ENCODE measurements at regions not wholly inside any gene's neighbourhood (a gene's known extent, or its start where the extent isn't known, plus 50 kb on each side); places are given as distances from the start of the nearest gene placed in this dataset.
"Not testable (repeated sequence)": the region's sequence is repeated elsewhere in the genome, so short reads cannot be mapped to it uniquely, and the experiment has no call there.

GRCh38 chr6:68008445-68008844, 626.6 kb upstream of the ADGRB3 start:
- DNase-seq: no peak

- DNase-seq: no peak
These were observed 627.4 kb upstream of the ADGRB3 start for GRCh38 chr6:68007717-68008116.

GRCh38 chr6:67986694-67987232, 648.3 kb upstream of the ADGRB3 start:
- DNase-seq: no peak

GRCh38 chr6:67976486-67976885, 658.6 kb upstream of the ADGRB3 start:
- no peak for DNase-seq

- no peak for DNase-seq
These were observed 660.2 kb upstream of the ADGRB3 start for GRCh38 chr6:67974931-67975330.

- DNase-seq: no peak
These were observed 663.3 kb upstream of the ADGRB3 start for GRCh38 chr6:67971812-67972211.

GRCh38 chr6:67966830-67967229, 668.3 kb upstream of the ADGRB3 start:
- no peak for DNase-seq

GRCh38 chr6:67956352-67956751, 678.7 kb upstream of the ADGRB3 start:
- no peak for DNase-seq

GRCh38 chr6:67952948-67953347, 682.1 kb upstream of the ADGRB3 start:
- DNase-seq: no peak

- no peak for DNase-seq
These were observed 683.0 kb upstream of the ADGRB3 start for GRCh38 chr6:67952121-67952520.

- not testable (repeated sequence) for DNase-seq
These were observed 687.3 kb upstream of the ADGRB3 start for GRCh38 chr6:67947762-67948161.

GRCh38 chr6:67935976-67936477, 699.1 kb upstream of the ADGRB3 start:
- DNase-seq: no peak

GRCh38 chr6:67933278-67933677, 701.8 kb upstream of the ADGRB3 start:
- no peak for DNase-seq

- not testable (repeated sequence) for DNase-seq
These were observed 712.5 kb upstream of the ADGRB3 start for GRCh38 chr6:67922588-67922987.

- not testable (repeated sequence) for DNase-seq
These were observed 715.0 kb upstream of the ADGRB3 start for GRCh38 chr6:67920040-67920439.

- no peak for DNase-seq
These were observed 718.7 kb upstream of the ADGRB3 start for GRCh38 chr6:67916399-67916798.

- no peak for DNase-seq
These were observed 720.7 kb upstream of the ADGRB3 start for GRCh38 chr6:67914419-67914818.

- DNase-seq: no peak
These were observed 725.7 kb upstream of the ADGRB3 start for GRCh38 chr6:67909354-67909753.

GRCh38 chr6:67908379-67908778, 726.7 kb upstream of the ADGRB3 start:
- no peak for DNase-seq

GRCh38 chr6:67904735-67905134, 730.3 kb upstream of the ADGRB3 start:
- DNase-seq: not testable (repeated sequence)

- DNase-seq: no peak
These were observed 736.2 kb upstream of the ADGRB3 start for GRCh38 chr6:67898875-67899274.

GRCh38 chr6:67897998-67898607, 737.0 kb upstream of the ADGRB3 start:
- DNase-seq: no peak

GRCh38 chr6:67896476-67896875, 738.6 kb upstream of the ADGRB3 start:
- DNase-seq: no peak

- no peak for DNase-seq
These were observed 745.4 kb upstream of the ADGRB3 start for GRCh38 chr6:67889682-67889995.

Measured in dermis blood vessel endothelial cell (primary cell).